Heart left ventricle (tissue), 16 donors: ENCODE measurements at regions not wholly inside any gene's neighbourhood (a gene's known extent, or its start where the extent isn't known, plus 50 kb on each side); places are given as distances from the start of the nearest gene placed in this dataset.

ENCODE experiments used
- ATAC-seq, 4 donors: fragments of 200-7000 bp; cut with Tn5 transposase; one replicate each; pipeline ENCODE4 v1.9.1; 2020 to 2022; ENCODE audit warnings: moderate library complexity in 4 of 4, mild to moderate bottlenecking in 3 of 4, moderate number of reproducible peaks in 1 of 4
- DNase-seq, 5 donors: peaks; one replicate each; pipeline ENCODE4 v3.0.0-alpha.2; 2020
- H3K27ac ChIP-seq, 12 donors: fragments of 200-600 bp; sonication (generic) in 4 of 12; one replicate each; pipeline versions ENCODE4 v1.5.0 to v1.8.0; 2016 to 2022; ENCODE audit warnings: mild to moderate bottlenecking in 2 of 12
- H3K27me3 ChIP-seq, 9 donors: fragments of 200-600 bp; sonication (generic) in 2 of 9; one replicate each; pipeline versions ENCODE4 v1.5.1 to v1.8.0; 2016 to 2022; ENCODE audit warnings: mild to moderate bottlenecking in 3 of 9
- H3K36me3 ChIP-seq, 9 donors: fragments of 200-600 bp; sonication (generic) in 2 of 9; one replicate each; pipeline versions ENCODE4 v1.5.0 to v1.8.0; 2018 to 2022; ENCODE audit warnings: mild to moderate bottlenecking in 2 of 9
- H3K4me1 ChIP-seq, 12 donors: fragments of 200-600 bp; sonication (generic) in 4 of 12; one replicate each; pipeline versions ENCODE4 v1.5.0 to v1.8.0; 2016 to 2022; ENCODE audit warnings: mild to moderate bottlenecking in 3 of 12
- H3K4me3 ChIP-seq, 12 donors: fragments of 200-600 bp; sonication (generic) in 4 of 12; one replicate each; pipeline versions ENCODE4 v1.5.0 to v1.8.0; 2017 to 2022; ENCODE audit warnings: mild to moderate bottlenecking in 9 of 12, moderate library complexity in 4 of 12
- H3K9me3 ChIP-seq, 12 donors: fragments of 200-600 bp; sonication (generic) in 4 of 12; one replicate each; pipeline versions ENCODE4 v1.5.0 to v1.8.0; 2016 to 2022; ENCODE audit warnings: mild to moderate bottlenecking in 1 of 12
- CTCF ChIP-seq, 12 donors: fragments of 200-600 bp; sonication (generic) in 4 of 12; IDR thresholded peaks; one replicate each; pipeline versions ENCODE4 v1.5.0 to v1.8.0; 2018 to 2022; ENCODE audit warnings: antibody characterized with exemption in 12 of 12, mild to moderate bottlenecking in 5 of 12
- POLR2A ChIP-seq, 2 donors: fragments of 450-650 bp; IDR thresholded peaks; one replicate each; pipeline ENCODE4 v1.6.1; 2017; ENCODE audit warnings: antibody characterized with exemption in 2 of 2, mild to moderate bottlenecking in 2 of 2, moderate library complexity in 2 of 2
- WGBS, 4 donors: extraction: QIAGEN DNeasy Blood & Tissue Kit in 2 of 4; methylation state at CpG; one replicate each; pipeline versions ENCODE4 v1.1.5 to v1.1.7; 2013 to 2018; 5-methylcytosine and 5-hydroxymethylcytosine counted together
- intact Hi-C, 10 donors: fragments of 100-400 bp; cut with DNase I; formaldehyde crosslinking; loops; one replicate each; pipeline versions ENCODE4 v1.11.1 to v1.14.2; 2022
- donor health status: ischemic (EF 13 %, LVEDD 7.1; RV severe dilation, severe dysfunction).
- donor health status: healthy with polysubstance abuse.
- donor health status: DM: no; HTN: yes; CAD: no.
- donor health status: DM: no; HTN: no; CAD: no.
- donor health status: ischemic (EF 25% LVEDD 6.9; RV normal size, moderate dysfunction).
- donor health status: ischemic (EF 25% LVEDD 5.7; RV mildly dilated, moderate dysfunction).
- donor health status: healthy.
- donor health status: DM: yes; HTN: yes; CAD: no.
- donor health status: ischemic (EF 35%, LVEDD 5.7; RV mildly dilated, moderate dysfunction).
- donor health status: nonischemic (EF 11% LVEDD 7.7; RV severe dilation, severe dysfunction).
- donor health status: DM: yes; HTN: yes; CAD: no.
- donor health status: PGD.
- donor health status: ischemic (EF 29% LVEDD 5.4; RV normal size, mild dysfunction).
- donor health status: nonischemic (EF 23%, LVEDD 6.1; RV moderate dilation, normal function).

- H3K36me3 ChIP-seq: no peaks in the 10 kb centered on the region
- intact Hi-C loops: no loop called here
- ATAC-seq: no peak
- WGBS, 4 donors: 84 to 90% (median 88%) methylated on average over 6 of the region's 6 CpGs
- TF ChIP-seq CTCF (IDR thresholded peaks at IDR 0.05): no peak
- no peak for TF ChIP-seq POLR2A (IDR thresholded peaks at IDR 0.05)
- no peak overlapping the region for H3K4me3 ChIP-seq
- no peak for DNase-seq
- peaks cover 0 to 8% (median 0%) of the 10 kb centered on the region in 12 donors for H3K4me1 ChIP-seq
- H3K9me3 ChIP-seq: no peaks in the 10 kb centered on the region
- H3K27me3 ChIP-seq: no peaks in the 10 kb centered on the region
- H3K27ac ChIP-seq: no peak overlapping the region
Observed at GRCh38 chr3:72232777-72233176, 447.8 kb upstream of the PROK2 start.

GRCh38 chr3:72232331-72232730, 447.4 kb upstream of the PROK2 start:
- intact Hi-C loops: no loop called here
- peaks cover 0 to 8% (median 0%) of the 10 kb centered on the region in 12 donors for H3K4me1 ChIP-seq
- no peak overlapping the region for H3K4me3 ChIP-seq
- no peaks in the 10 kb centered on the region for H3K9me3 ChIP-seq
- DNase-seq (no peak), ATAC-seq (no peak)
- TF ChIP-seq POLR2A (IDR thresholded peaks at IDR 0.05): no peak
- TF ChIP-seq CTCF (IDR thresholded peaks at IDR 0.05): no peak
- H3K27me3 ChIP-seq: no peaks in the 10 kb centered on the region
- no peak overlapping the region for H3K27ac ChIP-seq
- WGBS, 4 donors: 75 to 96% (median 91%) methylated on average over 2 to 4 of the region's 4 CpGs
- no peaks in the 10 kb centered on the region for H3K36me3 ChIP-seq

GRCh38 chr3:72231439-72232196, 446.7 kb upstream of the PROK2 start:
- intact Hi-C loops: no loop called here
- ATAC-seq: no peak
- Histone ChIP-seq H3K27me3 (no peaks in the 10 kb centered on the region), H3K36me3 (no peaks in the 10 kb centered on the region), H3K27ac (no peak overlapping the region), H3K4me3 (no peak overlapping the region), H3K9me3 (peaks cover 0 to 5% (median 0%) of the 10 kb centered on the region in 12 donors), H3K4me1 (peaks cover 0 to 8% (median 0%) of the 10 kb centered on the region in 12 donors)
- DNase-seq: no peak
- no peak for TF ChIP-seq CTCF (IDR thresholded peaks at IDR 0.05)
- TF ChIP-seq POLR2A (IDR thresholded peaks at IDR 0.05): no peak
- WGBS, 4 donors: 70 to 82% (median 76%) methylated on average over 10 of the region's 10 CpGs

GRCh38 chr3:72230774-72231379, 445.9 kb upstream of the PROK2 start:
- DNase-seq (no peak), ATAC-seq (no peak)
- peaks cover 0 to 13% (median 5%) of the 10 kb centered on the region in 12 donors for H3K9me3 ChIP-seq
- H3K4me3 ChIP-seq: no peak overlapping the region
- no peaks in the 10 kb centered on the region for H3K27me3 ChIP-seq
- H3K4me1 ChIP-seq: peaks cover 0 to 8% (median 0%) of the 10 kb centered on the region in 12 donors
- intact Hi-C loops: no loop called here
- H3K27ac ChIP-seq: no peak overlapping the region
- WGBS, 4 donors: 67 to 78% (median 71%) methylated on average over 1 of the region's 1 CpG
- TF ChIP-seq POLR2A (IDR thresholded peaks at IDR 0.05): no peak
- no peak for TF ChIP-seq CTCF (IDR thresholded peaks at IDR 0.05)
- H3K36me3 ChIP-seq: no peaks in the 10 kb centered on the region
